ENCODE measurements at regions not wholly inside any gene's neighbourhood (a gene's known extent, or its start where the extent isn't known, plus 50 kb on each side); places are given as distances from the start of the nearest gene placed in this dataset.

DNA sequence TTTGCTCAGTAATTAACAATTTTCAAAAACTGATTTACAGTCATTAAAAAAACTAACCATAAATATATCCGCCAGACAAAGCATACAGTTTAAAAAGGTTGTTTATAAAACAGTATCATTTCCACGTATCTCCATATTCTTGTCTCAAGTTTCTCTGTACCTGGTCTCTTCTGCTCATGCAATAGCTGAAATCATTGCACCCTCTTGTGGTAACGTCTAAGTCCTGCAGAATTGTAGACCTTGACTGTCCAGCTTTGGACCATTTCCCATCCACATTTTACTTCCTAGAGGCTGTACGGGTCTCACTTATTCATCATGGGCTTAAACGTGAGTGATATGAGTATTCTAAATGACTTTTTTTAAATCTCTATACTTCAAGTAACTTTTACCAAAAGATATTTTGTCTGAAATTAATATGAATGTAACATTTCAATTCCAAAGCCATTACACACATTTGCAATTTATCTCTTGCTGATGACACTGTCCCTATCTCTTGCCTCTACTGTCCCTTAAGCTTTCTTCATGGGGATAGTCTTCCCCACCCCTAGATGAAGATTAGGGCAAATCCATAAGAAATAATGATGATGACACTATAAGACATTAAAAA lies 118.5 kb downstream of the BTC start:
- Histone ChIP-seq H3K27ac (ENCODE audit: low read depth in 1 of 3, low read length in 2 of 3) (no peak overlapping the region), H3K4me1 (ENCODE audit: control insufficient read depth in 3 of 3, insufficient read depth in 2 of 3, low read depth in 1 of 3, low read length in 2 of 3) (no peaks in the 10 kb centered on the region), H3K36me3 (ENCODE audit: control insufficient read depth in 3 of 3, insufficient read depth in 2 of 3, low read depth in 1 of 3, low read length in 3 of 3) (no peaks in the 10 kb centered on the region), H3K9me3 (ENCODE audit: control insufficient read depth in 2 of 2, insufficient read depth in 1 of 2, low read depth in 1 of 2, low read length in 1 of 2) (no peaks in the 10 kb centered on the region), H3K27me3 (ENCODE audit: control insufficient read depth in 3 of 3, insufficient read depth in 3 of 3, low read length in 3 of 3) (no peaks in the 10 kb centered on the region), H3K4me3 (ENCODE audit: low read depth in 1 of 3, low read length in 3 of 3) (no peak overlapping the region)
- WGBS, 3 donors: 5 to 18% (median 17%) methylated on average over 5 of the region's 5 CpGs
- DNase-seq (peak; percentile 71 to 72), FAIRE-seq (peak; percentile 71)

DNA sequence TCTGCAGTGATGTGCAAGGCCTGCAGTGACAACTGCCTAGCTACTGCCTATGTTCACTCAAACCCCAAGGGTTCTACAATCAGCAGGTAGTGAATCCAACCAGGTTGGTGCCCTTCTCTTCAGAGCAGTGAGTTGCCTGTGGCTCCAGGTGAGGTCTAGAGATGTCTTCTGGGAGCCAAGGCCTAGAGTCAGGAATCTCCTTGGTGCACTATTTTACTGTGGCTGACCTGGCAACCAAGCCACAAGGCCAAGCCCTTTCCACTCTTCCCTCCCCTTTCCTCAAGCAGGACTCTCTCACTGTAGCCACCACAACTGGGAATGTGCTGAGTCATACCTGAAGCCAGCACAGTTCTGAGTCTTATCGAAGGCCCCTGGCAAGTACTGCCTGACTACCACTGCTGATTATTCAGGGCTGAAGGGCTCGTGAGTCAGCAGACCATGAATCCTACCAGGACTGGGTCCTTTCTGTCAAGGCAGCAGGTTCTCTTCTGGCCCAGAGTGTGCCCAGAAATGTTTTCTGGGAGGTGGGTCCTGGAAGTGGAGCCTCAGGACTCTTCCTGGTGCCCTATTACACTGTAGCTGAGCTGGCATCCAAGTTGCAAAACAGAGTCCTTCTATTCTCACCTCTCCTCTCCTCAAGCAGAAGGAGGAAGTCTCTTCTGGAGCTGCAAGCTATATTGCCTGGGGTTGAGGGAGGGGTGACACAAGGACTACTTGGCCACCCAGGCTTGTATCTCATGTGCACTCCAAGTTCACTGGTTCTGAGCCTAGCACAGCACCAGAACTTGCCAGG lies 111.6 kb downstream of the BTC start:
- FAIRE-seq: no peak
- no peak overlapping the region for H3K27ac ChIP-seq (ENCODE audit: low read depth in 1 of 3, low read length in 2 of 3)
- no peaks in the 10 kb centered on the region for H3K27me3 ChIP-seq (ENCODE audit: control insufficient read depth in 3 of 3, insufficient read depth in 3 of 3, low read length in 3 of 3)
- WGBS, 3 donors: 13 to 55% (median 30%) methylated on average over 2 of the region's 2 CpGs
- H3K36me3 ChIP-seq (ENCODE audit: control insufficient read depth in 3 of 3, insufficient read depth in 2 of 3, low read depth in 1 of 3, low read length in 3 of 3): no peaks in the 10 kb centered on the region
- peak; percentile 51 to 71 for DNase-seq
- H3K4me1 ChIP-seq (ENCODE audit: control insufficient read depth in 3 of 3, insufficient read depth in 2 of 3, low read depth in 1 of 3, low read length in 2 of 3): no peaks in the 10 kb centered on the region
- H3K9me3 ChIP-seq (ENCODE audit: control insufficient read depth in 2 of 2, insufficient read depth in 1 of 2, low read depth in 1 of 2, low read length in 1 of 2): no peaks in the 10 kb centered on the region
- no peak overlapping the region for H3K4me3 ChIP-seq (ENCODE audit: low read depth in 1 of 3, low read length in 3 of 3)

DNA sequence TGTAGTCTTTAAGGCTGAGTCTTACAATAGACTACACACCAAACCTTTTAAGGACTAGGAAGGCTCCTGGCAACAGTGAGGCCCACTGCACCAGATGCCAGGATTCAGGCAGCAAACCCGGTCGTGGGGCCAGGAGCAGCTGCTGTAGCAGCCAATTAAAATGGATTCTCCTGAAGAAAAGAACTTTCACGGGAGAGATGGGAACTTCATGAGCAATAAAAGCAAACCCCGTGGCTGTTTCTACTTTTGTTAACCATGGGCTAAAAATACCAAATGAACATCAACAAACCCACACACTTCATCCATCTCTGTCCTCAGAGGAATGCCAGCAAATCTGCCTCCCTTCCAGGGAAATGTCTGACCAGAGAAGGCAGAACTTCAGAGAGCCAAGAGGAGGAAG lies 101.4 kb downstream of the BTC start:
- FAIRE-seq: no peak
- Histone ChIP-seq H3K27me3 (ENCODE audit: control insufficient read depth in 3 of 3, insufficient read depth in 3 of 3, low read length in 3 of 3) (no peaks in the 10 kb centered on the region), H3K27ac (ENCODE audit: low read depth in 1 of 3, low read length in 2 of 3) (peak overlapping the region in 1 of 3 donors; percentile 8), H3K4me1 (ENCODE audit: control insufficient read depth in 3 of 3, insufficient read depth in 2 of 3, low read depth in 1 of 3, low read length in 2 of 3) (no peaks in the 10 kb centered on the region), H3K36me3 (ENCODE audit: control insufficient read depth in 3 of 3, insufficient read depth in 2 of 3, low read depth in 1 of 3, low read length in 3 of 3) (no peaks in the 10 kb centered on the region), H3K4me3 (ENCODE audit: low read depth in 1 of 3, low read length in 3 of 3) (no peak overlapping the region), H3K9me3 (ENCODE audit: control insufficient read depth in 2 of 2, insufficient read depth in 1 of 2, low read depth in 1 of 2, low read length in 1 of 2) (no peaks in the 10 kb centered on the region)
- no peak for DNase-seq
- 33 to 55% (median 38%) methylated on average over 4 of the region's 4 CpGs for WGBS, 3 donors
